ENCODE measurements at regions not wholly inside any gene's neighbourhood (a gene's known extent, or its start where the extent isn't known, plus 50 kb on each side); places are given as distances from the start of the nearest gene placed in this dataset.

- TF ChIP-seq FOSL2 (IDR thresholded peaks at IDR 0.05; ENCODE audit: borderline replicate concordance, low read depth) (no peak), MXI1 (IDR thresholded peaks at IDR 0.05; ENCODE audit: low read depth, low read length) (no peak), YY1 (IDR thresholded peaks at IDR 0.05; ENCODE audit: low read depth) (no peak), TAF1 (IDR thresholded peaks at IDR 0.05; ENCODE audit: borderline replicate concordance, low read depth, low read length) (no peak), NRF1 (IDR thresholded peaks at IDR 0.05; ENCODE audit: low read depth, low read length) (no peak), FOXJ3 (CRISPR knock-in tag; IDR thresholded peaks at IDR 0.05) (no peak), RAD21 (IDR thresholded peaks at IDR 0.05; ENCODE audit: low read length) (no peak), CTCF (IDR thresholded peaks at IDR 0.05) (no peak), NFIC (IDR thresholded peaks at IDR 0.05; ENCODE audit: borderline replicate concordance) (no peak), TCF12 (IDR thresholded peaks at IDR 0.05) (no peak), PBX3 (IDR thresholded peaks at IDR 0.05) (no peak), IRF3 (IDR thresholded peaks at IDR 0.05; ENCODE audit: low read depth, low read length) (no peak), RFX5 (IDR thresholded peaks at IDR 0.05; ENCODE audit: low read length) (no peak), FOXM1 (IDR thresholded peaks at IDR 0.05; ENCODE audit: low read depth) (no peak), ZBTB33 (IDR thresholded peaks at IDR 0.05; ENCODE audit: borderline replicate concordance, low read depth) (no peak), MEF2A (IDR thresholded peaks at IDR 0.05; ENCODE audit: borderline replicate concordance, low read depth) (no peak), GATA2 (CRISPR knock-in tag; IDR thresholded peaks at IDR 0.05) (no peak)
- TF ChIP-seq, protein P1, sequence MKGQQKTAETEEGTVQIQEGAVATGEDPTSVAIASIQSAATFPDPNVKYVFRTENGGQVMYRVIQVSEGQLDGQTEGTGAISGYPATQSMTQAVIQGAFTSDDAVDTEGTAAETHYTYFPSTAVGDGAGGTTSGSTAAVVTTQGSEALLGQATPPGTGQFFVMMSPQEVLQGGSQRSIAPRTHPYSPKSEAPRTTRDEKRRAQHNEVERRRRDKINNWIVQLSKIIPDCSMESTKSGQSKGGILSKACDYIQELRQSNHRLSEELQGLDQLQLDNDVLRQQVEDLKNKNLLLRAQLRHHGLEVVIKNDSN (IDR thresholded peaks at IDR 0.05; ENCODE audit: borderline replicate concordance, low read depth) = no peak
- TF ChIP-seq, protein P2, sequence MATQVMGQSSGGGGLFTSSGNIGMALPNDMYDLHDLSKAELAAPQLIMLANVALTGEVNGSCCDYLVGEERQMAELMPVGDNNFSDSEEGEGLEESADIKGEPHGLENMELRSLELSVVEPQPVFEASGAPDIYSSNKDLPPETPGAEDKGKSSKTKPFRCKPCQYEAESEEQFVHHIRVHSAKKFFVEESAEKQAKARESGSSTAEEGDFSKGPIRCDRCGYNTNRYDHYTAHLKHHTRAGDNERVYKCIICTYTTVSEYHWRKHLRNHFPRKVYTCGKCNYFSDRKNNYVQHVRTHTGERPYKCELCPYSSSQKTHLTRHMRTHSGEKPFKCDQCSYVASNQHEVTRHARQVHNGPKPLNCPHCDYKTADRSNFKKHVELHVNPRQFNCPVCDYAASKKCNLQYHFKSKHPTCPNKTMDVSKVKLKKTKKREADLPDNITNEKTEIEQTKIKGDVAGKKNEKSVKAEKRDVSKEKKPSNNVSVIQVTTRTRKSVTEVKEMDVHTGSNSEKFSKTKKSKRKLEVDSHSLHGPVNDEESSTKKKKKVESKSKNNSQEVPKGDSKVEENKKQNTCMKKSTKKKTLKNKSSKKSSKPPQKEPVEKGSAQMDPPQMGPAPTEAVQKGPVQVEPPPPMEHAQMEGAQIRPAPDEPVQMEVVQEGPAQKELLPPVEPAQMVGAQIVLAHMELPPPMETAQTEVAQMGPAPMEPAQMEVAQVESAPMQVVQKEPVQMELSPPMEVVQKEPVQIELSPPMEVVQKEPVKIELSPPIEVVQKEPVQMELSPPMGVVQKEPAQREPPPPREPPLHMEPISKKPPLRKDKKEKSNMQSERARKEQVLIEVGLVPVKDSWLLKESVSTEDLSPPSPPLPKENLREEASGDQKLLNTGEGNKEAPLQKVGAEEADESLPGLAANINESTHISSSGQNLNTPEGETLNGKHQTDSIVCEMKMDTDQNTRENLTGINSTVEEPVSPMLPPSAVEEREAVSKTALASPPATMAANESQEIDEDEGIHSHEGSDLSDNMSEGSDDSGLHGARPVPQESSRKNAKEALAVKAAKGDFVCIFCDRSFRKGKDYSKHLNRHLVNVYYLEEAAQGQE (IDR thresholded peaks at IDR 0.05; ENCODE audit: low read depth, low read length) = no peak
- TF ChIP-seq, protein P3, sequence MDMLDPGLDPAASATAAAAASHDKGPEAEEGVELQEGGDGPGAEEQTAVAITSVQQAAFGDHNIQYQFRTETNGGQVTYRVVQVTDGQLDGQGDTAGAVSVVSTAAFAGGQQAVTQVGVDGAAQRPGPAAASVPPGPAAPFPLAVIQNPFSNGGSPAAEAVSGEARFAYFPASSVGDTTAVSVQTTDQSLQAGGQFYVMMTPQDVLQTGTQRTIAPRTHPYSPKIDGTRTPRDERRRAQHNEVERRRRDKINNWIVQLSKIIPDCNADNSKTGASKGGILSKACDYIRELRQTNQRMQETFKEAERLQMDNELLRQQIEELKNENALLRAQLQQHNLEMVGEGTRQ (IDR thresholded peaks at IDR 0.05; ENCODE audit: borderline replicate concordance, low read depth, low read length) = no peak
- ChIA-PET CTCF (no interaction called here), POLR2A (no interaction called here)
- Histone ChIP-seq H3K9me3 (no peaks in the 10 kb centered on the region), H3K36me3 (replicated peaks in 1 of 2; ENCODE audit: control insufficient read depth in 1 of 2, insufficient read depth in 2 of 2, low read length in 1 of 2) (no peaks in the 10 kb centered on the region), H3K79me2 (ENCODE audit: insufficient read depth) (no peaks in the 10 kb centered on the region), H3K9ac (no peak overlapping the region), H3K27me3 (ENCODE audit: insufficient read depth) (no peaks in the 10 kb centered on the region), H4K20me1 (ENCODE audit: insufficient read depth) (no peaks in the 10 kb centered on the region), H3K27ac (ENCODE audit: low read depth in 2 of 2, low read length in 1 of 2) (no peak overlapping the region), H3K4me3 (ENCODE audit: low read depth in 2 of 2, low read length in 1 of 2) (no peak overlapping the region), H3F3A (replicated peaks; ENCODE audit: insufficient read depth) (no peaks in the 10 kb centered on the region), H2AFZ (ENCODE audit: low read depth) (0 out of 2 replicates have a peak overlapping the region, but pooled peaks have one; percentile 9), H3K9me2 (no peaks in the 10 kb centered on the region), H3K4me1 (ENCODE audit: control insufficient read depth in 1 of 2, insufficient read depth in 2 of 2, low read depth in 1 of 2, low read length in 1 of 2) (no peaks in the 10 kb centered on the region), H3K4me2 (no peak overlapping the region)
- 83% methylated on average over 4 of the region's 4 CpGs for WGBS (ENCODE audit: low lambda C conversion rate)
- DNase-seq = no peak
Observed at GRCh38 chr12:75798136-75798926, 233.2 kb downstream of the PHLDA1 start.
